ENCODE measurements at regions not wholly inside any gene's neighbourhood (a gene's known extent, or its start where the extent isn't known, plus 50 kb on each side); places are given as distances from the start of the nearest gene placed in this dataset.
"Not testable (repeated sequence)": the region's sequence is repeated elsewhere in the genome, so short reads cannot be mapped to it uniquely, and the experiment has no call there.

- H3K4me3 Mint-ChIP-seq = no peak overlapping the region
- DNase-seq = no peak
- H3K27ac Mint-ChIP-seq = no peak overlapping the region
- peaks cover 0 to 1% of the 10 kb centered on the region in 2 donors for H3K27me3 Mint-ChIP-seq
- H3K27me3 ChIP-seq (ENCODE audit: insufficient read depth, low read length, poor library complexity, severe bottlenecking) = no peaks in the 10 kb centered on the region
- H3K9me3 Mint-ChIP-seq = peaks cover 0 to 17% (median 4%) of the 10 kb centered on the region in 5 donors
- H3K4me3 ChIP-seq (ENCODE audit: low read length) = no peak overlapping the region
- H3K36me3 ChIP-seq (ENCODE audit: insufficient read depth, low read length) = no peaks in the 10 kb centered on the region
- H3K9me3 ChIP-seq (ENCODE audit: low read length) = no peaks in the 10 kb centered on the region
- no peaks in the 10 kb centered on the region for H3K4me1 Mint-ChIP-seq
- H3K36me3 Mint-ChIP-seq = no peaks in the 10 kb centered on the region
- H3K27ac ChIP-seq (ENCODE audit: low read depth, low read length) = no peak overlapping the region
- no peaks in the 10 kb centered on the region for H3K4me1 ChIP-seq (ENCODE audit: insufficient read depth, low read length)
- CTCF ChIA-PET = no interaction called here
- POLR2A ChIA-PET = no interaction called here
Measured at GRCh38 chr4:127000110-127000509, 632.6 kb upstream of the INTU start.

- H3K27me3 Mint-ChIP-seq = peaks cover 0 to 1% of the 10 kb centered on the region in 2 donors
- H3K9me3 ChIP-seq (ENCODE audit: low read length) = no peaks in the 10 kb centered on the region
Measured at GRCh38 chr4:127000846-127001245, 631.9 kb upstream of the INTU start.

GRCh38 chr4:127001933-127002332, 630.8 kb upstream of the INTU start:
- DNase-seq = no peak
- Histone ChIP-seq H3K9me3 (ENCODE audit: low read length) (no peaks in the 10 kb centered on the region), H3K27ac (ENCODE audit: low read depth, low read length) (no peak overlapping the region), H3K4me3 (ENCODE audit: low read length) (no peak overlapping the region), H3K27me3 (ENCODE audit: insufficient read depth, low read length, poor library complexity, severe bottlenecking) (no peaks in the 10 kb centered on the region), H3K36me3 (ENCODE audit: insufficient read depth, low read length) (no peaks in the 10 kb centered on the region), H3K4me1 (ENCODE audit: insufficient read depth, low read length) (no peaks in the 10 kb centered on the region)
- Mint-ChIP-seq H3K4me1 (no peaks in the 10 kb centered on the region), H3K9me3 (peaks cover 0 to 12% (median 6%) of the 10 kb centered on the region in 5 donors), H3K4me3 (no peak overlapping the region), H3K36me3 (no peaks in the 10 kb centered on the region), H3K27ac (no peak overlapping the region), H3K27me3 (peaks cover 0 to 1% of the 10 kb centered on the region in 2 donors)
- ChIA-PET CTCF (no interaction called here), POLR2A (no interaction called here)

More at GRCh38 chr4:127000846-127001245, 631.9 kb upstream of the INTU start:
- no peaks in the 10 kb centered on the region for H3K36me3 ChIP-seq (ENCODE audit: insufficient read depth, low read length)
- H3K4me1 Mint-ChIP-seq = no peaks in the 10 kb centered on the region
- POLR2A ChIA-PET = no interaction called here
- H3K36me3 Mint-ChIP-seq = no peaks in the 10 kb centered on the region
- CTCF ChIA-PET = no interaction called here
- H3K27me3 ChIP-seq (ENCODE audit: insufficient read depth, low read length, poor library complexity, severe bottlenecking) = no peaks in the 10 kb centered on the region
- no peak overlapping the region for H3K4me3 Mint-ChIP-seq
- H3K27ac Mint-ChIP-seq = no peak overlapping the region
- DNase-seq = no peak
- no peak overlapping the region for H3K27ac ChIP-seq (ENCODE audit: low read depth, low read length)
- no peaks in the 10 kb centered on the region for H3K4me1 ChIP-seq (ENCODE audit: insufficient read depth, low read length)
- peaks cover 0 to 12% (median 4%) of the 10 kb centered on the region in 5 donors for H3K9me3 Mint-ChIP-seq
- no peak overlapping the region for H3K4me3 ChIP-seq (ENCODE audit: low read length)

- ChIA-PET CTCF (no interaction called here), POLR2A (no interaction called here)
- no peaks in the 10 kb centered on the region for H3K27me3 ChIP-seq (ENCODE audit: insufficient read depth, low read length, poor library complexity, severe bottlenecking)
- no peaks in the 10 kb centered on the region for H3K4me1 ChIP-seq (ENCODE audit: insufficient read depth, low read length)
- Mint-ChIP-seq H3K9me3 (peaks cover 2 to 17% (median 6%) of the 10 kb centered on the region in 5 donors), H3K4me1 (no peaks in the 10 kb centered on the region), H3K27me3 (peaks cover 0 to under 1% of the 10 kb centered on the region in 2 donors), H3K4me3 (no peak overlapping the region), H3K36me3 (no peaks in the 10 kb centered on the region), H3K27ac (no peak overlapping the region)
- no peak overlapping the region for H3K4me3 ChIP-seq (ENCODE audit: low read length)
- H3K9me3 ChIP-seq (ENCODE audit: low read length) = no peaks in the 10 kb centered on the region
- no peak overlapping the region for H3K27ac ChIP-seq (ENCODE audit: low read depth, low read length)
- no peak for DNase-seq
- no peaks in the 10 kb centered on the region for H3K36me3 ChIP-seq (ENCODE audit: insufficient read depth, low read length)
Measured at GRCh38 chr4:127006446-127006877, 626.3 kb upstream of the INTU start.

- H3K36me3 Mint-ChIP-seq = no peaks in the 10 kb centered on the region
- H3K4me1 ChIP-seq (ENCODE audit: insufficient read depth, low read length) = no peaks in the 10 kb centered on the region
- ChIA-PET POLR2A (no interaction called here), CTCF (no interaction called here)
- H3K27me3 ChIP-seq (ENCODE audit: insufficient read depth, low read length, poor library complexity, severe bottlenecking) = no peaks in the 10 kb centered on the region
- H3K27ac Mint-ChIP-seq = no peak overlapping the region
- H3K4me3 Mint-ChIP-seq = no peak overlapping the region
- H3K4me3 ChIP-seq (ENCODE audit: low read length) = no peak overlapping the region
- no peaks in the 10 kb centered on the region for H3K27me3 Mint-ChIP-seq
- no peak for DNase-seq
- no peaks in the 10 kb centered on the region for H3K4me1 Mint-ChIP-seq
- no peaks in the 10 kb centered on the region for H3K9me3 ChIP-seq (ENCODE audit: low read length)
- peaks cover 2 to 21% (median 6%) of the 10 kb centered on the region in 5 donors for H3K9me3 Mint-ChIP-seq
- H3K27ac ChIP-seq (ENCODE audit: low read depth, low read length) = no peak overlapping the region
- H3K36me3 ChIP-seq (ENCODE audit: insufficient read depth, low read length) = no peaks in the 10 kb centered on the region
Measured at GRCh38 chr4:127007305-127007704, 625.5 kb upstream of the INTU start.

GRCh38 chr4:127012549-127012948, 620.2 kb upstream of the INTU start:
- Histone ChIP-seq H3K36me3 (ENCODE audit: insufficient read depth, low read length) (no peaks in the 10 kb centered on the region), H3K27me3 (ENCODE audit: insufficient read depth, low read length, poor library complexity, severe bottlenecking) (no peaks in the 10 kb centered on the region), H3K9me3 (ENCODE audit: low read length) (no peaks in the 10 kb centered on the region), H3K4me1 (ENCODE audit: insufficient read depth, low read length) (no peaks in the 10 kb centered on the region), H3K4me3 (ENCODE audit: low read length) (no peak overlapping the region), H3K27ac (ENCODE audit: low read depth, low read length) (no peak overlapping the region)
- POLR2A ChIA-PET = no interaction called here
- Mint-ChIP-seq H3K27me3 (no peaks in the 10 kb centered on the region), H3K9me3 (peaks cover 2 to 19% (median 6%) of the 10 kb centered on the region in 5 donors), H3K4me1 (no peaks in the 10 kb centered on the region), H3K27ac (no peak overlapping the region), H3K4me3 (no peak overlapping the region), H3K36me3 (no peaks in the 10 kb centered on the region)
- CTCF ChIA-PET = no interaction called here
- no peak for DNase-seq

GRCh38 chr4:127015667-127016117, 617.1 kb upstream of the INTU start:
- ChIA-PET CTCF (no interaction called here), POLR2A (no interaction called here)
- H3K4me3 Mint-ChIP-seq = no peak overlapping the region
- H3K4me1 ChIP-seq (ENCODE audit: insufficient read depth, low read length) = no peaks in the 10 kb centered on the region
- H3K36me3 Mint-ChIP-seq = no peaks in the 10 kb centered on the region
- DNase-seq = no peak
- H3K27me3 Mint-ChIP-seq = no peaks in the 10 kb centered on the region
- H3K4me3 ChIP-seq (ENCODE audit: low read length) = no peak overlapping the region
- no peaks in the 10 kb centered on the region for H3K36me3 ChIP-seq (ENCODE audit: insufficient read depth, low read length)
- H3K27ac Mint-ChIP-seq = no peak overlapping the region
- H3K27ac ChIP-seq (ENCODE audit: low read depth, low read length) = no peak overlapping the region
- no peaks in the 10 kb centered on the region for H3K27me3 ChIP-seq (ENCODE audit: insufficient read depth, low read length, poor library complexity, severe bottlenecking)
- peaks cover 0 to 14% (median 4%) of the 10 kb centered on the region in 5 donors for H3K9me3 Mint-ChIP-seq
- H3K9me3 ChIP-seq (ENCODE audit: low read length) = no peaks in the 10 kb centered on the region
- no peaks in the 10 kb centered on the region for H3K4me1 Mint-ChIP-seq

- peaks cover 2 to 9% (median 4%) of the 10 kb centered on the region in 5 donors for H3K9me3 Mint-ChIP-seq
- no peak overlapping the region for H3K4me3 Mint-ChIP-seq
- ChIA-PET CTCF (no interaction called here), POLR2A (no interaction called here)
- no peaks in the 10 kb centered on the region for H3K36me3 ChIP-seq (ENCODE audit: insufficient read depth, low read length)
- no peaks in the 10 kb centered on the region for H3K36me3 Mint-ChIP-seq
- H3K4me1 ChIP-seq (ENCODE audit: insufficient read depth, low read length) = no peaks in the 10 kb centered on the region
- H3K27ac ChIP-seq (ENCODE audit: low read depth, low read length) = no peak overlapping the region
- no peak overlapping the region for H3K4me3 ChIP-seq (ENCODE audit: low read length)
- DNase-seq = no peak
- no peaks in the 10 kb centered on the region for H3K4me1 Mint-ChIP-seq
- no peaks in the 10 kb centered on the region for H3K27me3 Mint-ChIP-seq
- no peaks in the 10 kb centered on the region for H3K27me3 ChIP-seq (ENCODE audit: insufficient read depth, low read length, poor library complexity, severe bottlenecking)
- no peak overlapping the region for H3K27ac Mint-ChIP-seq
- no peaks in the 10 kb centered on the region for H3K9me3 ChIP-seq (ENCODE audit: low read length)
Measured at GRCh38 chr4:127018381-127018780, 614.4 kb upstream of the INTU start.

GRCh38 chr4:127020831-127021230, 611.9 kb upstream of the INTU start:
- H3K4me3 Mint-ChIP-seq; H3K9me3 Mint-ChIP-seq; H3K9me3 ChIP-seq (ENCODE audit: low read length); H3K27ac Mint-ChIP-seq; DNase-seq; H3K27me3 ChIP-seq (ENCODE audit: insufficient read depth, low read length, poor library complexity, severe bottlenecking); H3K27ac ChIP-seq (ENCODE audit: low read depth, low read length); H3K4me1 ChIP-seq (ENCODE audit: insufficient read depth, low read length); CTCF ChIA-PET; H3K4me1 Mint-ChIP-seq; H3K27me3 Mint-ChIP-seq; H3K36me3 ChIP-seq (ENCODE audit: insufficient read depth, low read length); H3K36me3 Mint-ChIP-seq; H3K4me3 ChIP-seq (ENCODE audit: low read length); POLR2A ChIA-PET: not testable (repeated sequence)
